ENCODE measurements at regions not wholly inside any gene's neighbourhood (a gene's known extent, or its start where the extent isn't known, plus 50 kb on each side); places are given as distances from the start of the nearest gene placed in this dataset.
"Not testable (repeated sequence)": the region's sequence is repeated elsewhere in the genome, so short reads cannot be mapped to it uniquely, and the experiment has no call there.

DNA sequence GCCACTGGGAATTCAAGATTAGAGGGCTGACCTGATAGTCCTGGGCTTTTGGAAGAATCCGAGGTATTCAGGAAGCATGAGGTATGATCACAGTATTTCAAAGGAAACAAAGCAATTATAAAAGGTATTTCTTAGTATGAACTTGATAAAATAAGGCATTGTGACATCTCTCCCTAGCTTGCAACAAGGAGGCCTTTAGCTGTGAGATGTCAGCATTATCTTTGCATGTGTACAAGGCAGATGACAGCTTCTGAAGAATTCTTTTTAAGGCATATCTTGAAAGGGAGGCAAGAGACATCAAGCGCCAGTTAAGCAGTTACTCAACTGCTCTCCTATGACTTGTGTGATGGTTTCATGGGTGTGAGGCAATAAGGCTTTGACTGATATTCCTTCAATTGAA lies 1123.7 kb downstream of the PLA2G4A start:
- no peak for DNase-seq (ENCODE audit: low spot score)

DNA sequence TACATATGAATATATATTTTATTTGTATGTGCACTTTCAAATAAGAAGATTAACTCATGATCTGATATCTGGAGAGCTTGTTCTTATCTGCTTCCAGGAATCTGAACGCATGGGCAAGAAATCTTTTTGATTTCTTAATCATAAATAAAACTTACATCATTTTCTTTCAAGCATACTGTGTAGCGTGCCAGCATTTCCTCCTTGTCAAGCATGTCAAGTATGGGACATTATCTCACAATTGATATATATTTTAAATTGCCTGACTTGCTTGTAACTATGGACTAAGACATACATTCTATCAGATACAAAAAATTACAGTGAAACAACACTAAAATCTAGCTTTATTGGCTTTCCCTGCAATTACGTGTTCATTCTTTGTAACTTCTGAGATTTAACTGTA lies 1128.2 kb downstream of the PLA2G4A start:
- no peak for DNase-seq (ENCODE audit: low spot score)

DNA sequence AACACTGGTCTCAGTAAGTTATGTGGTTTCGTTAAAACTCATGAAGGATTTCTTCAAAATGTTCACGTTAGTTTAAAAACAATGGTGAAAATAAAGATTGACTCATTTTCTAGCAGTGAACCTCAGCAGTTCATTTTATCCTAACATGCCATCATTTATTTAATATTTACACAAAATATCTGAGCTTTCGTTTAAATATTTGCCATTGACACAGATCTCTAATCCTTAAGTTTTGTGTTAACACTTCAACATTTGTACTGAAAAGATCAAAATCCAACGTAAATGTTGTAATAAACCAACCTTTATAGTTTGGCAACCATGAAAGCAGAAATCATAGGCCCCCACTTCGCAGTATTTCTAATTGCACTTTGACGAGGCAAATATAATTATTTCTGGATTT lies 1129.5 kb downstream of the PLA2G4A start:
- no peak for DNase-seq (ENCODE audit: low spot score)

DNA sequence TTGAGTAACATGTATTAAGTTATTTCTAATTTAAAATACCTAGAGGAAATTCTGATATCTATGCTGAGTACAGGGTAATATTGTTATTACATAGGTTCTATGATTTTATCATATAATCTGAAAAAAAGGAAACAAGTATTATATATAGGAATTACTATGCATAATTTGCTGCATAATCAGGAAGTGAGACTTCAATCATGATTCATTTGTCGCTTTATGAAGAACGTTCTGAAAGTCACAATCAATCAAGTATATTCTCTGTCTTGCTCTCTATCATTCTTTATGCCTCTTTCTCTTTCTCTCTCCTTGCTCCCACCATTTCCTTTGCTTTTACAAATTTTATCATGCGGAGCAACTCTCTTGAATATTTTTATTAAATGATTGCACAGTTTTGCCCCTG lies 1130.3 kb downstream of the PLA2G4A start:
- DNase-seq (ENCODE audit: low spot score), result no peak

DNA sequence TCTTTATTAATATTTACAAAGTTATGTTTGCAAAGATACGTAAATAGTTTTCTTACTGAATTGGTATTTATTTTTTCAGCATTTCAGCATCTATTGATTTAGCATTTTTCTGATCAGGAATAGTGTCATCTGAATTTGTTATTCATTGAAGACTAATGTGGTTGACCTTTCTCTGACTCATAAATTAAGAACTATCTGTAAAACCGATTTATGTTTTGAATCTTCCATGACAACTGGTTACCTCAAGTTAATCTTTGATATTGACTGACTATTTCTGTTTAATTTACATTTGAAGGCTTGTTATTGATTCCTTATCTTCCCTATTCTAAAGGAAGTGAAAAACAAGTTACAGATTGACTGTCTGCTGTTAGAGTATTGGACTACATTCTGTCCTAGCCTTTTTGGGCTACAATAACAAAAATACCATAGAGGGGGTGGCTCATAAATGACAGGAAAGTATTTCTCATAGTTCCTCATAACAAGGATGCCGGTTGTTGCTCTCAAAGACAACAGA lies 1131.4 kb downstream of the PLA2G4A start:
- DNase-seq (ENCODE audit: low spot score), result no peak

DNA sequence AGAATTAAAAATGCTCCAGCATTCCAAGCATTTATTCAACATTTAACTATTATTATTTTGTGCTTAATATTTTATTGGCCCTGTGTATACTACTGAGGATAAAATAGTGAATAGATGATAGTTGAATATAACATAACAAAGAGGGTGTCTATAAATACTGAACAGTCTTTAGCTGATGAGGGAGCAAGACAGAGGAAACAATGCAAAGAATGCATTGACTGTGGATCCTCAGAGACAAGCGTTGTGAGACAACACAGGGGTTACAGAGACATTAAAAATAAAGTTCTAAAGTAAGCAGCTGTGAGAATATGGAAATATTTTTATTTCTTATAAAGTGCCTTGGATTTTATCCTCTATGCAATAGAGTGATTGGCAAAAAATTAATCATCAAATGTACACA lies 1133.1 kb downstream of the PLA2G4A start:
- DNase-seq (ENCODE audit: low spot score), result no peak

DNA sequence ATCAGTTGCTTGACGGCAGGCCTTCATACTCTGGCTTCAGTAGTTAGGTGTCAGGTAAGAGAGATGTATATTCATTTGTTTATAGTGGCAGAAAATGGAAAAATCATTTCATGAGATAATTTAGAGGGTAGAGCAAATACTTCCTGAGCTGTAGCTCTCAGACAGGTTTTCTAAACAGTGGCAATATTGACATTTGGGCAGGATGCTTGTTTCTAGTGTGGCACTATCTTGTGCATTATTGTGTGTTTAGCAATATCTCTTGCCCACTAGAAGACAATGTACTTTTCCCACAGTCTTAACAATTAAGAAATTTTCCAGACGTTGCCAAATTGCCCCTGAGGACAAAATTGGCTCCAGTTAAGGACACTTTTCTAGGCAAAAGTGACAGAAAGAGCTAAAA lies 1143.1 kb downstream of the PLA2G4A start:
- no peak for DNase-seq (ENCODE audit: low spot score)

DNA sequence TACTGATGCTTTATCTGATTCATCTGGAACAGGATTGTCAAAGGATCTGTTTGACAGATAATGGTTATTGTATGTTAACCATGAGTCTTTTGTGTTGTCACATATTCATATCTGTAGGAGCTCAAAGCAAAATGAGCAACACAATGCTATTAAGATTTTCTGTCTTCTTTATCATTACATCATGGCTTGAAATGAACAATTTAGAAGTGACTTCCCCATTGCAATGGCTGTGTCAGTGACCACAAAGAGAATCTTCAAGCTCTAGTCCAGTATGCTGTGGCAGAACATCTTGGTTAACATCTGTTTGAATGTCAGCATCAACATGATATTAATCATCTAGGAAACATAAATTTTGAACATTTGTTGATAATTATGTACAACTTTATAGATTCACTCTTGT lies 1148.5 kb downstream of the PLA2G4A start:
- no peak for DNase-seq (ENCODE audit: low spot score)

DNA sequence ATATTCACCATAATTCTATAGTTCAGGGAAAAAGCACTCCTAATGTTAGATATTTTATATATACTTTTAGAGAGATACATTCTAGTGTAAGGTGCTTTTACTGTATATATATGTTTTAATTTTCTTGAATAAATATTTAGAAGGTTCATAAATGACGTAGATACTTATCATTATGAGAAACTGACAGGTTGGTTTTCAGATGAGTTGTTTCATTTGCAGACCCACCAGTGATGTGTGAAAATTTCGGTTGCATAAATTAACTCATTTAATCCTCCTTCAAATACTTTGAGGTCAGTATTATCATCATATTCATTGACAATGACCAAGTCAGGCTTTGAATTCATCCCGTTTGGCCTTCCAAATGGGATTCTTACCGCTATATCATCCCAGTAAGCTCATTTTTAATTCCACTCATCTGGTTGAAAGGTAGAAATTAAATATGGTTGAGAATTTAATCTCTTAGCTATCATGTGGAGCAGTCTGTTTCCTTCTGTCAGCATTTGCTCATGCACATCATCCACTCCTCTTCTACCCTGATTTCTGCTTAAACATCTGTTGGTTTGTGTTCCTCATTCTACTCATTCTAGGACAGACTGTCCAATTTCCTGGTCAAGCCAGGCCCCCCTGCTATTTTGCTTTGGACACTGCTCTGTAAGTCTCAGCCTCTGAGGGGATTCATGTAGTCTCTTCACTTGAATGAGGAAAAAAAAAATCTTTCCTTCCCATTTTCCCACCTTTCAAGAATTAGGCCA lies 1156.6 kb downstream of the PLA2G4A start:
- DNase-seq (ENCODE audit: low spot score), result no peak

DNA sequence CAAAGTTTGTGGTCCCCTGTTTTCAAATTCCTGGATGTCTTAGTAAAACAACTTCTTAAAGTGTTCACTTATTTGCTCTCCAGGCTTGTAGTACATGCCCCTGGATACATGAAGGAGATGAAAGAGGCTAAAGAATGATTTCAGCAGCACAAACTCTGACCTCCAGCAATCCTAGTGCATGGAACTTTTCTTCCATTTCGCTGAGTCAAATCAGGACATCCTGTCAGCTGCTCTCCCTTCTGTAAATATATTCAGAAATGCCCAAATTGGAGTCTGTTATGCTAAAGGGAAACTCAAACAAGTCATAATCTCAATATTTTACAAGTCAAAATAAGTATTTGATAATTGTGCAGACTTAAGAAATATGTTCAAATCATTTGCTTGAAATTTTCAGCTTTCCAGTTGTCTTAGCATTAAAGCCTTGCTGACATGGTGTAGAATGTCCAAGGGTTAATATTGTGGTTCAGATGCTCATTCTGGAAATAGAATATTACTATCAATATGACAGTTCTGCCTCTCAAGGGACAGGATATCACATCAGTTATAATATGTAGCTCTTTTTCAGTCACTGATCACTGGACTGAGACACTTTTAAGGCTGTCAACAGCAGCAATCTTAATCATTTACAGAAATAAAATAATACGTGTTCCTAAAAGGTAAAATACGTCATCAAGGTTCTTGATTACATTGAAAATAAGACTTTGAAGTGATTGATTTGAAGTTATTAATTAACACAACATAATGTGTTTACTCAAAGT lies 1157.3 kb downstream of the PLA2G4A start:
- no peak for DNase-seq (ENCODE audit: low spot score)

DNA sequence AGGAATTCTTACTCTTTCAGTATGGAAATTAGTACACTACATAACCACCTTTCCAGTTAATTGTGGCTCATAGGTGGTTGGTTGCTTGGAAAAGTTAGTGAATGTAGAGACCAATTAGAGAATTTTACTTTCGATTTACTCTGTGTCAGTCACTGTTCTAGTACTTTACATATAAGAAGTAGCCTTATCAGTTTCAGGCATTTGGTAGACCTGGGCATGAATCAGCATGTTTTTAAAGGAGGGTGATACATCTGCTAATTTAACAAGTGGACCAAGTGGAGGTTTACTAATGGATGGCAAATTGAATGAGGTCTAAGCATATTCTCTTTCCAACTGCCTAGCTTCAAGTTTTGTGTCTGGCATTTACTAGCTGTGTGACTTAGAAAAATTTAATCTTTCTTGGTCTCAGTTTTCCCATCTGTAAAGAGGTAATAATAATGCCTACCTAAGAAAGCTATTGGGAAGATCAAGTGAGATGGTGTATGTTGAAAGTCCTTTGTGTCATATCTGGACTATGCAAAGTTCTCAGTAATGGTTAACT lies 1158.6 kb downstream of the PLA2G4A start:
- no peak for DNase-seq (ENCODE audit: low spot score)

DNA sequence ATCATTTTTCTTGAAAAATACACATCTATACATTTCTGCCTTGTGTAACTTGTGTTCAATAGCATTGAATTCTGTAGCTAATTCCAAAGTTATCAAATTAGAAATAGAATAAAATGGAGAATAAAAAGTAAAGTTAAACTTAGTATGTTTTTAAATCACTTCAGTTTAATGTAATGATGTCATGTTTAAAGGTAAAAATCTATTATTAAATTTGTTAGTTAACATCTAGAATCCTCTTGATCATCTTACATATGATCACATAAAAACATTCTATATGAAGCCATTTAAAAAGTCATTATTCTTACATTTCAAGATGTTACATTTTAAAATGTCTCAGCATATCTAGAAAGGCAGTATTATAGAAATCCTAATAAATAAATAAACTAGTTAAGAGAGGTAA lies 1163.2 kb downstream of the PLA2G4A start:
- no peak for DNase-seq (ENCODE audit: low spot score)

DNA sequence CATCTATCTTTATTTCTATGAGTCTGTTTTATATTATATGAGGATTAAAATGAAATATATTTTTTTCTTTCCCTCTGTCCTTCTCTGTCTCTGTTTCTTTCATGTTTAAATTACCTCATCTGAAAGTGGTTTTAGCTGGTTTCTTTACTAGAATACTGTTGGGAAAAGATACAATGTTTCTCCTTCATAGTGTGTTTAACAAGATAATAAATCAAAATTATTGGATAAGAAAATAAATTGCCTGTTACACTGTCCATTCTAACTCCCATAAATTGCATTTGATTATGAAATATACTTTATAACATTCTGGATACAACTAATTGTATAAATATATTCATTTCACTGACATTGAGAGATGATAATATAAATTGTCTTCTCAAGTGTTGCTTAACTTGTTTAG lies 1168.0 kb downstream of the PLA2G4A start:
- no peak for DNase-seq (ENCODE audit: low spot score)

DNA sequence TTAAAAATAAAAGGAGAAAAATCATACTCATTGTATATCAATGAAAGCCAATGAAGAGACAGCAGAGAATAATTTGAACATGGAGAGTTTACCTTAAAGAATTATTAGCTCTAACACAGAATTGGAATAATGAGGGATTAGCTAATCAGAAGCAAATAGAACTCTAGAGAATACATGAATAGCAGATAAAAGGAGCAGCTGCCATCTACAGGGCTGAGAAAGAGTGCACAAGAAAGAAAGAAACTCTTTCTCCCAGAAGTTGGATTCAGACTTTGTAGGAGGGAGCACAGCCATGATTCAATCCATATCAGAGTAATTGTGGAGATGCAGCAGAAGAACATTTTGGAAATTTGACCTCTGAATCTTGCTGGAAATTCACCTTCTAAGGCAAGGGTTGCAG lies 1171.2 kb downstream of the PLA2G4A start:
- no peak for DNase-seq (ENCODE audit: low spot score)

DNA sequence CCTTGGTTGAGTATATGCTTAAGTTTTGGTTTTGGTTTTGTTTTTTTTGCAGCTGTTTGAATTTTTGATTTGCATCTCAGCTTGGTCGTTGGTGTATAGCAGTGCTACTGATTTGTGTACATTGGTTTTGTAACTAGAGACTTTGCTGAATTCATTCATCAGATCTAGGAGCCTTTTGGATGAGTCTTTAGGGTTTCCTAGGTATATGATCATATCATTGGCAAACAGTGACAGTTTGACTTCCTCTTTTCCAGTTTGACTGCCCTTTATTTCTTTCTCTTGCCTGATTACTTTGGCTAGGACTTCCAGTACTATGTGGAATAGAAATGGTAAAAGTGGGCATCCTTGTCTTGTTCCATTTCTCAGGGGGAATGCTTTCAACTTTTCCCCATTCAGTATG lies 1174.9 kb downstream of the PLA2G4A start:
- not testable (repeated sequence) for DNase-seq (ENCODE audit: low spot score)

DNA sequence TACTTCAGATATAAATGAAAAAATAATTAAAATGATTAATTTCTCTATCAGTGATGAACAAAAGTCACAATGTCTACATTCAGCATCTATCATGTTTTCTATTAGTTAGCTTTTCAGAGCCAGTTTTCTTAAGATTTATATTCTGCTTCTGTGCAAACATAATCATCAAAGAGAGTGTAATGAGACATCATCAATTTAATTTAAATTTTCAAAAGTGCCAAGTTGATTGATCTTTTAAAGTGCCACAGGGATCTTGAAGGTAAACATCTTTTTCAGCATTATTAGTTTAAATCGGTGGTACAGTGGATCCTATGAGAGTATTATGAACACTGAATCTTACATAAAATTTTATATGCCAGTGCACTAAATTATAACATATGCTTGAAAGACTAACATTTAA lies 1176.1 kb downstream of the PLA2G4A start:
- no peak for DNase-seq (ENCODE audit: low spot score)

DNA sequence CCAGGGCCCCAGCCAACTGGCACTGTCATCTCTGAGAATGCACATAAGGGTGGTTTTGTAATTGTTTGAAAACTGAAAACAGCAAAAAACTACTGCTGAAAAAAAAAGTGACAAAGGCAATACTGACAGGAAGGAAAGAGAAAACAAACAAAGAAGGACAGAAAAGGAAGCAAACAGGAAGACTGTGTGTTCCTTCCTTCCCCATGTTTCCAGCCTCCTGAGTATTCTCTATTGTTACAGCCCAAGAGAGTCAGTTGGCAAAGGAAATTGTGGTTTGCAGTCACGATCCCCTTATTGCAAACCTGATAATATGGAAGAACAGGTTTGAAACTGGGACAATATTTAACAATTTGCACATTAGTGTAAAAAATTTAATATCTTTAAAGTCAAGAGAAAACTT lies 1177.6 kb downstream of the PLA2G4A start:
- no peak for DNase-seq (ENCODE audit: low spot score)

DNA sequence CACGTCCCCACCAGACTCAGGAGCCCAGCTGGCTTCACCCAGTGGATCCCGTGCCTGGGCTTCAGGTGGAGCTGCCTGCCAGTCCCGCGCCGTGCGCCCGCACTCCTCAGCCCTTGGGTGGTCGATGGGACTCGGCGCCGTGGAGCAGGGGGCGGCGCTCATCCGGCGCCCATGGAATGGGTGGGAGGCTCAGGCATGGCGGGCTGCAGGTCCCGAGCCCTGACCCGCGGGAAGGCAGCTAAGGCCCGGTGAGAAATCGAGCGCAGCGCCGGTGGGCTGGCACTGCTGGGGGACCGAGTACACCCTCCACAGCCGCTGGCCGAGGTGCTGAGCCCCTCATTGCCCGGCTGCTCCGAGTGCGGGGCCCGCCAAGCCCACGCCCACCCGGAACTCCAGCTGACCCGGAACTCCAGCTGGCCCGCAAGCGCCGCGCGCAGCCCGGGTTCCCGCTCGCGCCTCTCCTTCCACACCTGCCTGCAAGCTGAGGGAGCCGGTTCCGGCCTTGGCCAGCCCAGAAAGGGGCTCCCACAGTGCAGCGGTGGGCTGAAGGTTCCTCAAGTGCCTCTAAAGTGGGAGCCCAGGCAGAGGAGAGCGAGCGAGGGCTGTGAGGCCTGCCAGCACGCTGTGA lies 1184.6 kb downstream of the PLA2G4A start:
- not testable (repeated sequence) for DNase-seq (ENCODE audit: low spot score)

DNA sequence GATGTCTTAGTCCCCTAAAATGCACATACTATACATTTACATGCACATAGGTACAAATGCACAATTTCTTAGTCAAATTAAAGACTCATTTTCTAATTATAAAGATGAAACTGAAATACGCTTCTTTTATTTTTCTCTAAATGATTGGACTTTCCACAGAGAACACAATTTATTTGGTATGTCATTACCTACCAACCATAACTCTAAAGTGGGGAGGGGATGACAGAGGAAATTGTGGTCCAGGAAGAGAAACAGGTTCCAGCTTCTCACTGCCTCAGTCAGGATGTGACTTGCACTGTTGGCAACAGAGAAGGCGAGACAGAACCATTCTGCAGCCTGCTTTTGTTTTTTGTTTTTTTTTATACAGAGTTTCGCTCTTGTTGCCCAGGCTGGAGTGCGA lies 1189.2 kb downstream of the PLA2G4A start:
- DNase-seq (ENCODE audit: low spot score), result no peak

DNA sequence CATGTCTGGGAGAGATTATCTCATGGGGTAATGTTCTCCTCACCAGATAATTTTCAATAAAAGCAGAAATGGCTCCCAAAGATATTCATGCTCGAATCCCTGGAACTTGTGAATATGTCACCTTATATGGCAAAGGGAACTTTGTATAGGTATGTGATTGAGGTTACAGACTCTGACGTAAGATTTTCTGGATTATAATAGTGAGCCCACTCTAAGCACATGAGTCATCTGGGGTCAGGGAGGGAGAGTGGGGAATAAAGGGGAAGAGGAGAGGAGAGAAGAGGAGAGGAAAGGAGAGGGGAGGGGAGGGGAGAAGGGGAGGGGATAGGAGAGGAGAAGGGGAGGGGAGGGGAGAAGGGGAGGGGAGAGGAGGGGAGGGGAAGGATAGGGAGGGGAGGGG lies 1193.9 kb downstream of the PLA2G4A start:
- no peak for DNase-seq (ENCODE audit: low spot score)

DNA sequence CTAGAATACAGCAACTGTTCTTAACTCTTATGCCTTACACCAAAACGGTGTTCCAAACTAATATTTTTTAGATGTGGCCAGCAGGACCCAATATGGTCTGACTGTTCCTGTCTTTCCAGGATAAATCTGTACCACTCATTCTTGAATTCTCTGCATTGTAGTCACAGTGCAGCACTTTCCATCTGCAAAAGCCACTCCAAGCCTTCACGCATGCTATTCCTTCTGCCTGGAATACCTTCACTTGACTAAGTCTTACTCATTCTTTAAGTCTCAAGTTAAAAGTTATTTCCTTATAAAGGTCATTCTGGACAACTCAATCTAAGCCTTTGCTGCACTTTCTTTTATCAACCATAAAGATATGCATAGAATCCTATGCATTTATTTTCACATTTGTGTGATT lies 1194.5 kb downstream of the PLA2G4A start:
- DNase-seq (ENCODE audit: low spot score), result no peak

DNA sequence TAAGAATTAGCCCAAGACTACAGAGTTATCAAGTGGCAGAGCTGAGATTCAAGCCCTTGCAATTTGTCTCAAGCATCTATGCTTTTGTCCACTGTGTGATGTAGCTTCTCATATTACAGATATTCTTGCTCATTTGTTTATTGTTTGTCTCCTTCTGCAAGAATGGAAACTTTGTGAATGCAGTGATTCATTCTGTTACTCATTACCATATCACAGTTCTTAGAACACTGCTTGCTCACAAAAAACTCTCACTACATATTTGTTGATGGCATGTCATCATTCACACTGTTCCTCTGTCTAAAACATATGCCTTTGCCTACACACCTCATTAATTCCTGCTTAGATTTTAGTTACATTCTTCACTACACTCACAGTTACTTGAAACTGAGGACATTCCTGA lies 1198.9 kb downstream of the PLA2G4A start:
- peak; percentile 4 for DNase-seq (ENCODE audit: low spot score)

DNA sequence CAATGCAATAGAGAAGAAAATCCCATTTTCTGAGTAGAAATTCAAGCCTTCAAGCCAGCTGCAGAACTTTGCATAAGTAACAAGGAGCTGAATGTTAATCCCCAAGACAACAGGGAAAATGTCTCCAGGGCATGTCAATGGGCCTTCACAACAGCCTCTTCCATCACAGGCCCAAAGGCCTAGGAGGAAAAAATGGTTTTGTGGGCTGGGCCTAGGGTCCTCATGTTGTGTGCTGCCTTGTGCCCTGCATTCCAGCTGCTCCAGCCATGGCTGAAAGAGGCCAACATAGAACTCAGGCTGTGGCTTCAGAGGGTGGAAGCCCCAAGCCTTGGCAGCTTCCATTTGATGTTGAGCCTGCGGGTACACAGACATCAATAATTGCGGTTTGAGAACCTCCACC lies 1208.8 kb downstream of the PLA2G4A start:
- DNase-seq (ENCODE audit: low spot score), result not testable (repeated sequence)
